Frontal cortex (tissue), 3 donors: ENCODE measurements at regions not wholly inside any gene's neighbourhood (a gene's known extent, or its start where the extent isn't known, plus 50 kb on each side); places are given as distances from the start of the nearest gene placed in this dataset.

Experiments used
- DNase-seq, 2 donors: peaks; one replicate each; pipeline ENCODE4 v3.0.0; 2012; ENCODE audit warnings: low spot score in 2 of 2
- FAIRE-seq: peaks from 2 replicates; lab custom pipeline; 2012; peaks lifted over from hg19 to GRCh38; lab: Jason Lieb, UNC
- donor health status: control.
- donor health status: control.
- donor health status: control.

- DNase-seq (no peak), FAIRE-seq (no peak)
These were observed 171.5 kb upstream of the B3GAT1 start for GRCh38 chr11:134583397-134583990.

- no peak for FAIRE-seq
- no peak for DNase-seq
These were observed 170.7 kb upstream of the B3GAT1 start for GRCh38 chr11:134582770-134583095.

GRCh38 chr11:134581966-134582769 lies 170.1 kb upstream of the B3GAT1 start:
- FAIRE-seq (no peak), DNase-seq (no peak)

- no peak for FAIRE-seq
- DNase-seq = no peak
These were observed 169.1 kb upstream of the B3GAT1 start for GRCh38 chr11:134581121-134581626.

GRCh38 chr11:134580610-134580975 lies 168.6 kb upstream of the B3GAT1 start:
- DNase-seq (no peak), FAIRE-seq (no peak)

GRCh38 chr11:134579724-134580609 lies 167.9 kb upstream of the B3GAT1 start:
- FAIRE-seq = no peak
- DNase-seq = no peak

- no peak for DNase-seq
- FAIRE-seq = no peak
These were observed 167.0 kb upstream of the B3GAT1 start for GRCh38 chr11:134578807-134579723.

- FAIRE-seq (no peak), DNase-seq (no peak)
These were observed 165.8 kb upstream of the B3GAT1 start for GRCh38 chr11:134577751-134578395.

GRCh38 chr11:134576721-134577171 lies 164.7 kb upstream of the B3GAT1 start:
- DNase-seq (no peak), FAIRE-seq (no peak)

- FAIRE-seq (no peak), DNase-seq (no peak)
These were observed 164.2 kb upstream of the B3GAT1 start for GRCh38 chr11:134576286-134576685.

- no peak for FAIRE-seq
- no peak for DNase-seq
These were observed 163.6 kb upstream of the B3GAT1 start for GRCh38 chr11:134575504-134576230.

- no peak for FAIRE-seq
These were observed 162.9 kb upstream of the B3GAT1 start for GRCh38 chr11:134574947-134575346.

GRCh38 chr11:134574425-134574824 lies 162.4 kb upstream of the B3GAT1 start:
- DNase-seq (no peak), FAIRE-seq (no peak)

More at GRCh38 chr11:134574947-134575346, 162.9 kb upstream of the B3GAT1 start:
- no peak for DNase-seq

- FAIRE-seq (no peak), DNase-seq (no peak)
These were observed 161.8 kb upstream of the B3GAT1 start for GRCh38 chr11:134573857-134574256.

GRCh38 chr11:134572741-134573675 lies 161.0 kb upstream of the B3GAT1 start:
- no peak for DNase-seq
- FAIRE-seq = no peak

GRCh38 chr11:134571301-134571700 lies 159.3 kb upstream of the B3GAT1 start:
- DNase-seq (no peak), FAIRE-seq (no peak)

- no peak for FAIRE-seq
- DNase-seq = no peak
These were observed 157.2 kb upstream of the B3GAT1 start for GRCh38 chr11:134569195-134569594.
